Liver (tissue), 7 donors: ENCODE measurements at regions not wholly inside any gene's neighbourhood (a gene's known extent, or its start where the extent isn't known, plus 50 kb on each side); places are given as distances from the start of the nearest gene placed in this dataset.

Experiments
- DNase-seq: peaks from one replicate; pipeline ENCODE4 v3.0.0-alpha.2; 2017; ENCODE audit warnings: low spot score
- H3K27ac ChIP-seq, 2 donors: one replicate each; pipeline ENCODE4 v1.7.0; 2013; ENCODE audit warnings: inconsistent platforms in 2 of 2, low read length in 2 of 2, control low read depth in 1 of 2, low read depth in 1 of 2, mild to moderate bottlenecking in 1 of 2
- H3K27me3 ChIP-seq, 4 donors: one replicate each; pipeline versions ENCODE4 v1.6.1 to v1.7.0; 2013; ENCODE audit warnings: low read length in 3 of 4, inconsistent platforms in 1 of 4, mild to moderate bottlenecking in 1 of 4, moderate library complexity in 1 of 4; ENCODE audit not compliant: control insufficient read depth in 4 of 4, insufficient read depth in 4 of 4
- H3K36me3 ChIP-seq, 4 donors: one replicate each; pipeline versions ENCODE4 v1.6.1 to v1.7.0; 2013; ENCODE audit warnings: low read length in 3 of 4, mild to moderate bottlenecking in 3 of 4, low read depth in 1 of 4, moderate library complexity in 1 of 4; ENCODE audit not compliant: control insufficient read depth in 4 of 4, insufficient read depth in 3 of 4
- H3K4me1 ChIP-seq, 4 donors: one replicate each; pipeline versions ENCODE4 v1.6.1 to v1.7.0; 2013; ENCODE audit warnings: low read length in 3 of 4, mild to moderate bottlenecking in 3 of 4, moderate library complexity in 1 of 4; ENCODE audit not compliant: control insufficient read depth in 4 of 4, insufficient read depth in 4 of 4
- H3K4me3 ChIP-seq, 3 donors: one replicate each; pipeline versions ENCODE4 v1.6.1 to v1.7.0; 2013; ENCODE audit warnings: low read length in 3 of 3, control low read depth in 1 of 3, low read depth in 1 of 3, mild to moderate bottlenecking in 1 of 3
- H3K9ac ChIP-seq, 2 donors: one replicate each; pipeline ENCODE4 v1.7.0; 2013; ENCODE audit warnings: low read length in 2 of 2, mild to moderate bottlenecking in 2 of 2, moderate library complexity in 2 of 2, control low read depth in 1 of 2, low read depth in 1 of 2
- H3K9me3 ChIP-seq, 4 donors: one replicate each; pipeline versions ENCODE4 v1.6.1 to v1.7.0; 2013; ENCODE audit warnings: low read length in 3 of 4; ENCODE audit not compliant: control insufficient read depth in 4 of 4
- EGR1 ChIP-seq, 2 donors: IDR thresholded peaks; 2 replicates each; pipeline ENCODE4 v1.6.1; 2016 to 2018; ENCODE audit warnings: antibody characterized with exemption in 2 of 2, low read depth in 2 of 2
- FOXA2 ChIP-seq: IDR thresholded peaks from 2 replicates; pipeline ENCODE4 v1.6.1; 2016; ENCODE audit warnings: antibody characterized with exemption
- HNF4A ChIP-seq, 2 donors: conservative IDR thresholded peaks; 2 replicates each; pipeline ENCODE4 v1.6.1; 2016; ENCODE audit warnings: antibody characterized with exemption in 2 of 2, mild to moderate bottlenecking in 2 of 2
- HNF4G ChIP-seq: IDR thresholded peaks from 2 replicates; pipeline ENCODE4 v1.6.1; 2016; ENCODE audit warnings: antibody characterized with exemption
- JUND ChIP-seq, 2 donors: IDR thresholded peaks; 2 replicates each; pipeline ENCODE4 v1.6.1; 2016; ENCODE audit warnings: antibody characterized with exemption in 2 of 2
- NR2F2 ChIP-seq: IDR thresholded peaks from 2 replicates; pipeline ENCODE4 v1.6.1; 2016; ENCODE audit warnings: antibody characterized with exemption
- RAD21 ChIP-seq, 2 donors: IDR thresholded peaks; 2 replicates each; pipeline ENCODE4 v1.6.1; 2016; ENCODE audit warnings: antibody characterized with exemption in 2 of 2, mild to moderate bottlenecking in 2 of 2
- SP1 ChIP-seq: IDR thresholded peaks from 2 replicates; pipeline ENCODE4 v1.6.1; 2018; ENCODE audit warnings: antibody characterized with exemption, mild to moderate bottlenecking
- TAF1 ChIP-seq: conservative IDR thresholded peaks from 2 replicates; pipeline ENCODE4 v1.6.1; 2016; ENCODE audit warnings: antibody characterized with exemption, mild to moderate bottlenecking
- YY1 ChIP-seq: IDR thresholded peaks from 2 replicates; pipeline ENCODE4 v1.6.1; 2016; ENCODE audit warnings: antibody characterized with exemption, mild to moderate bottlenecking
- WGBS: extraction: QIAGEN DNeasy Blood & Tissue Kit; methylation state at CpG from one replicate; pipeline ENCODE4 v1.1.7; 2013; 5-methylcytosine and 5-hydroxymethylcytosine counted together
- TF ChIP-seq, protein P1 (sequence below): IDR thresholded peaks from 2 replicates; pipeline ENCODE4 v1.6.1; 2016; ENCODE audit warnings: antibody characterized with exemption
- TF ChIP-seq, protein P2 (sequence below): IDR thresholded peaks from 2 replicates; pipeline ENCODE4 v1.6.1; 2016; ENCODE audit warnings: antibody characterized with exemption, mild to moderate bottlenecking
- TF ChIP-seq, protein P3 (sequence below): IDR thresholded peaks from 2 replicates; pipeline ENCODE4 v1.6.1; 2016; ENCODE audit warnings: antibody characterized with exemption
- donor health status: healthy.
- donor health status: healthy.
- donor health status: healthy.
- donor health status: healthy.

DNA sequence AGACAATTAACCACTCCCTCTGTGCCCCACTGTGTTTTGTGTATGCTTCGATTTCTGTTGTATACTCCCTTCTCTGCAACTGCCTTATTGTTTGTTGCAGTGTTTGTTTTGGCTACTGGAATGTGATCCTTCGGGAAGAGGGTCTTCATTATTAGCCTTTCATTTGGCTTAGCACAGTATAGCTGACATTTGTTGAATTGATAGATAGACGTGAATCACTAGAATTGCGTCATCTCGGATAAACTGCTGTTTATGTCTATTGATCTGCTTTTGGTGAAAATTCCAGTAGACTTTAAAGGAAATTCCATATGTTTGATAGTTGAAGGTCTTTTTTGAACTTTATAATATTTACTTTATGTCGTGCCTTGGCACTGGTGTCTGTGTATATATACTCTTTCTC, 189.9 kb upstream of the EYA4 start:
- no peak overlapping the region for H3K4me3 ChIP-seq
- no peak overlapping the region for H3K9ac ChIP-seq
- H3K36me3 ChIP-seq, result no peaks in the 10 kb centered on the region
- DNase-seq, result no peak
- no peak for TF ChIP-seq NR2F2
- TF ChIP-seq JUND (IDR thresholded peaks at IDR 0.05), result no peak
- TF ChIP-seq, protein P1, sequence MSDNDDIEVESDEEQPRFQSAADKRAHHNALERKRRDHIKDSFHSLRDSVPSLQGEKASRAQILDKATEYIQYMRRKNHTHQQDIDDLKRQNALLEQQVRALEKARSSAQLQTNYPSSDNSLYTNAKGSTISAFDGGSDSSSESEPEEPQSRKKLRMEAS, result no peak
- H3K4me1 ChIP-seq, result no peaks in the 10 kb centered on the region
- WGBS, result 65% methylated on average over 6 of the region's 6 CpGs
- no peak overlapping the region for H3K27ac ChIP-seq
- no peaks in the 10 kb centered on the region for H3K27me3 ChIP-seq
- no peaks in the 10 kb centered on the region for H3K9me3 ChIP-seq

DNA sequence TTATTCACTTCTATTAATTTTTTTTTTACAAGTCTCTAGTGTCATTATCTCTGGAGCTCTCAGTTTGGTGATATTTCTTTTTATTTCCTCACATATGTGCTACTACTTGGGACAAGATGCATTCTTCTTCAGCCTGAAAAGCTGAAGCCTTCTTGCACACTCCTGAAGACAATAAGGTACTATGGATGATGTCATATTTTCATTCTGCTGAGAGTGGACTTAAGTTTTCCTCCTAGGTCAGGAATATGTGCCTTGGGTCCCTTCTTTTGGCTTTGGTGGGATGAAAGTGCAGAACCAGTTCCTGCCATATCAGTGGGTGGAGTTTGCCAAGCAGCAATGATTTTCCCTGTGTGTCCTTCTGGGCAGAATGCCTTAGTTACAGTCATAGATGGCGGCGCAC, 188.7 kb upstream of the EYA4 start:
- DNase-seq, result no peak
- Histone ChIP-seq H3K27ac (no peak overlapping the region), H3K27me3 (no peaks in the 10 kb centered on the region), H3K4me1 (no peaks in the 10 kb centered on the region), H3K4me3 (no peak overlapping the region), H3K9me3 (no peaks in the 10 kb centered on the region), H3K9ac (no peak overlapping the region), H3K36me3 (no peaks in the 10 kb centered on the region)
- no peak for TF ChIP-seq HNF4G
- TF ChIP-seq HNF4A (conservative IDR thresholded peaks at IDR 0.05), result no peak
- TF ChIP-seq RAD21 (IDR thresholded peaks at IDR 0.05), result no peak
- TF ChIP-seq, protein P2, sequence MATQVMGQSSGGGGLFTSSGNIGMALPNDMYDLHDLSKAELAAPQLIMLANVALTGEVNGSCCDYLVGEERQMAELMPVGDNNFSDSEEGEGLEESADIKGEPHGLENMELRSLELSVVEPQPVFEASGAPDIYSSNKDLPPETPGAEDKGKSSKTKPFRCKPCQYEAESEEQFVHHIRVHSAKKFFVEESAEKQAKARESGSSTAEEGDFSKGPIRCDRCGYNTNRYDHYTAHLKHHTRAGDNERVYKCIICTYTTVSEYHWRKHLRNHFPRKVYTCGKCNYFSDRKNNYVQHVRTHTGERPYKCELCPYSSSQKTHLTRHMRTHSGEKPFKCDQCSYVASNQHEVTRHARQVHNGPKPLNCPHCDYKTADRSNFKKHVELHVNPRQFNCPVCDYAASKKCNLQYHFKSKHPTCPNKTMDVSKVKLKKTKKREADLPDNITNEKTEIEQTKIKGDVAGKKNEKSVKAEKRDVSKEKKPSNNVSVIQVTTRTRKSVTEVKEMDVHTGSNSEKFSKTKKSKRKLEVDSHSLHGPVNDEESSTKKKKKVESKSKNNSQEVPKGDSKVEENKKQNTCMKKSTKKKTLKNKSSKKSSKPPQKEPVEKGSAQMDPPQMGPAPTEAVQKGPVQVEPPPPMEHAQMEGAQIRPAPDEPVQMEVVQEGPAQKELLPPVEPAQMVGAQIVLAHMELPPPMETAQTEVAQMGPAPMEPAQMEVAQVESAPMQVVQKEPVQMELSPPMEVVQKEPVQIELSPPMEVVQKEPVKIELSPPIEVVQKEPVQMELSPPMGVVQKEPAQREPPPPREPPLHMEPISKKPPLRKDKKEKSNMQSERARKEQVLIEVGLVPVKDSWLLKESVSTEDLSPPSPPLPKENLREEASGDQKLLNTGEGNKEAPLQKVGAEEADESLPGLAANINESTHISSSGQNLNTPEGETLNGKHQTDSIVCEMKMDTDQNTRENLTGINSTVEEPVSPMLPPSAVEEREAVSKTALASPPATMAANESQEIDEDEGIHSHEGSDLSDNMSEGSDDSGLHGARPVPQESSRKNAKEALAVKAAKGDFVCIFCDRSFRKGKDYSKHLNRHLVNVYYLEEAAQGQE, result no peak
- no peak for TF ChIP-seq NR2F2
- TF ChIP-seq YY1, result no peak
- TF ChIP-seq TAF1, result no peak
- TF ChIP-seq, protein P3, sequence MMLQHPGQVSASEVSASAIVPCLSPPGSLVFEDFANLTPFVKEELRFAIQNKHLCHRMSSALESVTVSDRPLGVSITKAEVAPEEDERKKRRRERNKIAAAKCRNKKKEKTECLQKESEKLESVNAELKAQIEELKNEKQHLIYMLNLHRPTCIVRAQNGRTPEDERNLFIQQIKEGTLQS, result no peak
- no peak for TF ChIP-seq SP1
- WGBS, result 96% methylated on average over 2 of the region's 2 CpGs

DNA sequence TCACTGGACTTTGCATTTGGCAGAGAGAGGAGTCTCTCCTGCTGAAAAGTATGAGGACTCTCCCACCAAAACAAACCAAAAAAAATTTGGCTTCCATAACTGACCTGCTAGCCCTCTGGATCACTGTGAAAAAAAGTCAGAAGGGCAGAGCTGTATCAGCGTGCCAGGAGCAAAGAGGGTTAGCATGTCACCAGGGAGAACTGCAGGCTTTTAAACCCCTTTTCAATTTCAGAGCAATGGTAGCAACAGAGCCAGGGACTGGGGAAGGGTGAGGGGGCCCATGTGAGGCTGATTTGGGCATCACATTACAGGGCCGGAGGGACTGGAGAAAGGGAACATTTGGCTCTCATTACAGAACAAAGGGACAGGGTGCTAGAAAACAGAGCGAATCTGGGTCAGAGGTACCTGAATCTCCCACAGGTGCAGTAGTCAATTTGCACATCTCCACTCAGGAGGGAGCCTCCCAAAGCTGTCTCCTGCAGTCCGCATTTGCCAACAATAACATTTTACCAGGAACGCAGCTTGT, 185.7 kb upstream of the EYA4 start:
- Histone ChIP-seq H3K4me3 (no peak overlapping the region), H3K9me3 (no peaks in the 10 kb centered on the region), H3K36me3 (no peaks in the 10 kb centered on the region), H3K27ac (no peak overlapping the region), H3K9ac (no peak overlapping the region), H3K27me3 (no peaks in the 10 kb centered on the region), H3K4me1 (no peaks in the 10 kb centered on the region)
- no peak for TF ChIP-seq FOXA2
- TF ChIP-seq, protein P1, result no peak
- TF ChIP-seq TAF1, result no peak
- no peak for TF ChIP-seq EGR1 (IDR thresholded peaks at IDR 0.05; ENCODE audit: low read depth in 2 of 2)
- TF ChIP-seq HNF4G, result no peak
- no peak for DNase-seq
- WGBS, result 81% methylated on average over 5 of the region's 5 CpGs
